ENCODE measurements at regions not wholly inside any gene's neighbourhood (a gene's known extent, or its start where the extent isn't known, plus 50 kb on each side); places are given as distances from the start of the nearest gene placed in this dataset.
"Not testable (repeated sequence)": the region's sequence is repeated elsewhere in the genome, so short reads cannot be mapped to it uniquely, and the experiment has no call there.

DNA sequence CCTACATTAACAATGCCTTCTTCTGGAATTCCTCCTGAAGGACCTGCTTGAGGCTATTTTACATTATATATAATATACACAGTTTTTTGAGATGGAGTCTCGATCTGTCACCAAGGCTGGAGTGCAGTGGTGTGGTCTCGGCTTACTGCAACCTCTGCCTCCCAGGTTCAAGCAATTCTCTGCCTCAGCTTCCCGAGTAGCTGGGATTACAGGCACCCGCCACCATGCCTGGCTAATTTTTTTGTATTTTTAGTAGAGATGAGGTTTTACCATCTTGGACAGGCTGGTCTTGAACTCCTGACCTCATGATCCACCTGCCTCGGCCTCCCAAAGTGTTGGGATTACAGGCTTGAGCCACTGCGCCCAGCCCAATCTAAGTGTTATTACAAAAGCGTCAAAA, 71.9 kb upstream of the PRR23C start:
- not testable (repeated sequence) for ATAC-seq

DNA sequence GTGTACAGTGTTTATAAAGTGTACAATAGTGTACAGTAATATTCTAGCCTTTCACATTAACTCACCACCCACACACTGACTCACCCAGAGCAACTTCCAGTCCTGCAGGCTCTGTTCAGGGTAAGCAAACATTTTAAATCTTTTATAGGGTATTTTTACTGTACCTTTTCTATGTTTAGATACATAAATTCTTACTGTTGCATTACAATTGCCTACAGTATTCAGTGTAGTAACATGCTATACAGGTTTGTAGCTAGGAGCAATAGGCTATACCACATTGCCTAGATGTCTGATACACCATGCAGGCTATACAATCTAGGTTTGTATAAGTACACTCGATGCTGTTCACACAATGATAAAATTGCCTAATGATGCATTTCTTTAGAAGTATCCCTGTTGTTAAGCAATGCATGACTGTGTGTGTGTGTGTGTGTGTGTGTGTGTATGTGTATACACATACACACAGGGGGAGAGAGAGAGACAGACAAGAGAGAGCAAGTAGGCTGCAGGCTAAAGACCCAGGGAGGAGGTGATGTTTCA, 72.5 kb upstream of the PRR23C start:
- peak; percentile 41 for ATAC-seq

- no peak for ATAC-seq
Measured at GRCh38 chr3:139117883-139118760, 73.4 kb upstream of the PRR23C start.

DNA sequence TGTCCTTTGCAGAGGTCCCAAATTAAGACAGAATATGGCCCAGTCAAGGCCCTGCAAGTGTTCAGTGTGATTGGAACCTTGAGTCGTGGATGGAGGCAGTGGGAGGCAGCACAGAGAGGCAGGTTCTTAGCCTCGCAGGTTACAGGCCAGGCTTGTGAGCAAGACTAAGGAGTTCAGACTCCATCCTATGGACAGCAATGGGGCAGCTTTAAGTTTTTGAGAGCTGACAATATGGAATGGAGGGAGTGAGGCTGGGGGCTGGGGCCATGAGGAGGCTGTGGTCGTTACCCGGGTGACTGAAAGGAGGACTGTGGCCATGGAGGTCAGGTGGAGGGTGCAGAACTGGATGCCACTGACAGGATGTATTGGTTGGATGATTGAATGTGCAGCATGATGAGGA, 74.1 kb upstream of the PRR23C start:
- ATAC-seq: no peak

GRCh38 chr3:139119331-139120025, 74.8 kb upstream of the PRR23C start:
- no peak for ATAC-seq

DNA sequence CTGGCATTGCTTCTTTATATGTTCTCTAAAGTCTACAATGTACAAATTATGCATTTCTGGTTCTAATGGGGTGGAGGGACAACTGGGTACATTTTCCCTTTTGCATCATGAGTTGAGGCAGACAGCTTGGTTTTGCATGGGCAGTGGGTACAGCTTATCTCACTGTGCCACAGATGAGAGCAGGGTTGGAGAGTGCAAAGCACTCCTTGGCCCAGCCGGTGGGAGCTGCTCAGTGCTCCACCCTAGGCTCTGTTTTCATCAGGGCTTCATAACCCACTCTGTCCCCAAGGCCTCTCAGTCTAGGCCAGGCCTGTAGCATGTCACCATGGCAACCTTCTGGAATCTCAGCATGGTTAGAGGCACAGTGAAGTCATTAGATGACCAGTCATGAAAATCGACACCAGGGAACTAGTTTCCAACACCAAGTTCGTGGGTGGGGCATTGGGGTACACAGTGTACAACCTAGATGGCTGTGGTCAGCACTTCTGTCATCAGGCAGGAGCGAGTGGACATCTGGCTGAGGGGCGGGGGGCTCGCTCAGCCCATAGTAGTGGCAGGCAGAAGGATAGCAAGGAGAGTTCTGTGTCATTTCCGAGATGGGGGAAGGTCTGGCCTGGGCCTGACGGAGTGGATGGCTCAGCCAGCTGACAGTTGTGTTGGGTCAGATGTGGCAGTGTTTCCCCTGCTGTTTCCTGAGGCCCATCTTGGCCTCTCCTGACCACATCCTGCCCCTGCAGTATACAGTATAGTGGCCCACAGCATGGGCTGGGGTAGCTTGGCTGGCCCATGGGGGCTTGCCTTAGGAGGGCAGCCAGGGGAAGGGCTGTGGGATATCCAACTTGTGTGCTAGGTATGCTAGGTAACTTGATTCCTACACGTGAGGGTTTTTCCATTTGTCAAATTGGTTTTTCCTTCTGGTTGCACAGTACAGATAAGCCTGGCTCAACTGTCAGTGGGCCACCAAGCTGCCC, 75.7 kb upstream of the PRR23C start:
- no peak for ATAC-seq

DNA sequence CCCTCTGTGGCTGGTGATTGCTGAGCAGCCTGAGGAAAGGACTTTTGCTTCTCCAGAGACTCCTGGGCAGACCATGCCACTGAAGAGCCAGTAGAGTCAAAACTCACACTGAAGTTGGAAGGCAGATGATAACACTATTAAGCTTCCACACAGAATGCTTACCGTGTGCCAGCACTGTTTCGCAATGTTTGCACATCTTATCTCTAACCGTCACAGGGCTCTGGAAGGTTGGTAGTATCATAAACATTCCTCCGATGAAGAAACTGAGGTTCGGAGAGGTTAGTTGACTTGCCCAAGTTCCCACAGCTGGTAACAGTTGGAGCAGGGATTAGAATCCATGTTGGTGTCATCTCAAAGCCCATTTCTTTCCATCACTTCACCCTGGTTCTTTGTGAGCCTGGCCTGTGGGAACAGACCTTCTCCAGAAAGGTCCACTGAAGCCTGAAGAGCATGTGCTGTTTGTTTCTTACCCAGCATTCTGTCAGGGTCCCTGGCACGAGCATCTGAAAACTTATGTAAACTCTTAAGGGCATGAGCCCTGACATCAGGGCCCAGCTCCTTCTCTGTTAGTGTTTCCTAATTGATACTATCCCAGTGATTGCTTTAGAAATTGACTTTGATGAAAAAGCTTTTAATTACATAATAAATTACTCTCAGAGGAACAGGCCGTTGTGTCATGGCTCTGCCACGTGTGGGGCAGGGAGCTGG, 77.0 kb upstream of the PRR23C start:
- no peak for ATAC-seq

DNA sequence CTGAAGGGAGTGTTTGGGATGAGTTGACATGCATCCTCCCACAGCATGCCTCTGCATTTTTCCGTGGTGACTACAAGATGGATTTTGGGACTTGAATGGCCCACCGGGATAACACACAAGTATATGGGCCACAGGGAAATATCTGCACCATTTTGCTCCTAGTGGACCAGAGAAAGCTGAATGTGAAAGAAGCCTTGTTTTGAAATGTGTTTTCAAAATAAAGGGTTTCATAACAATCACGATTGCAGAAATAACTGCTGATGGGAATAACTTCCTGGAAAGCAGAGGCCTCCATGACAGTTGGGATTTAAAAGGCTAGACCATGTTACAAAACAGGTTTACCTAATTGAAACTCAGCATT, 77.5 kb upstream of the PRR23C start:
- no peak for ATAC-seq

DNA sequence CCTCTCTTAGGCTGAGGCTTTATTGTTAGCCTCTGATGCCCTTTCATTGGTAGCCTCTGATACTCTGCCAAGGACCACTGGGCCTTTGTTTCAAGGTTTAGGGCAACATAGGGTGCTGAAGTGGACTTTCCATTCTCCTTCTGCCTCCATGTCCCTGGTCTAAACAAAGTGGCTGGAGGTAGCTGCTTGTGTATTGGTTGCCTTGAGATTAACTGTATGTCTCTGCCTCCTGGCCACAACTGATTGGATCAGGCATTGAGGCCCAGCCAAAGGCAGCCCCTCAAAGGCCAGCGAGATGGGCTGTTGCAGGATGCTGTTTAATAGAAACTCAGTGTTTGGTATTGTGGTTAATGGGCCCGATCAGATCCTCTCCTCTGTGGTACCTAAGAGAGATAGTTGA, 77.9 kb upstream of the PRR23C start:
- no peak for ATAC-seq

- no peak for ATAC-seq
Measured at GRCh38 chr3:139123377-139124095, 78.8 kb upstream of the PRR23C start.

GRCh38 chr3:139124197-139124596, 79.5 kb upstream of the PRR23C start:
- ATAC-seq: no peak

DNA sequence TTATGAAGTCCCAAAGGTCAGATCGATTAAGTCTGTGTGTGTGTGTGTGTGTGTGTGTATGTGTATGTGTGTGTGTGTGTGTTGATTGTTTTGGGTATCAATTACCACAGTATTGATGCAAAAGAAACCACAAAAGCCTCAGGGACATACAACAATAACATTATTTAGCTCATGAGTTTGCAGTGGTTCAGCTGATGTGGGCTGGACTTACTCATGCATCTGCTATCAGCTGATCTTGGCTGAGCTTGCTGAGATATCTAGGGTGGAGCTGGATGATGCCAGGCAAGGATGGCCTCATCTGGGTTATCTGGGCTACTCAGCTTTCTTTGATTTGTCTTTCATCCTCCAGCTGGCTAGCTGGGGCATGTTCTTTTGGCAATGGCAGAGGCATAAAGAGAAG, 82.4 kb upstream of the PRR23C start:
- no peak for ATAC-seq

- not testable (repeated sequence) for ATAC-seq
Measured at GRCh38 chr3:139127629-139128028, 82.9 kb upstream of the PRR23C start.

DNA sequence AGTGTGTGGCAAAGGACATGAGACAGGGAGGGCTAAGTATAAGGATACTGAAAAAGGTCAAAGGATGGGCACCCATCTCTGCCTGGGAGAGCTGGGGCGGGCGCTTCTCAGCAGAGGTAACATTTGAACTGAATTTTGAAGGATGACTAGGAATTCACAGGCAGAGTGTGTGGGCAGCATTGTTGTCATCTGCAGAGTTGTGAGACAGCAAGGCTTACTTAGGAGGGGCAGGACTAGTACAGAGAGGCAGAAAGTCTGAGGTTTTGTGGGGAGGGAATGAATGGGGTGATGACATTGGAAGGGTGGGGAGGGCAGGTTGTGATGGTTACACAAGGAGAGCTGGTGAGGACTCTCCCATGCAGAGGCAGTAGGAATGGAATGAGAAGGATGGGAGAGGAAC, 84.1 kb upstream of the PRR23C start:
- ATAC-seq: no peak

DNA sequence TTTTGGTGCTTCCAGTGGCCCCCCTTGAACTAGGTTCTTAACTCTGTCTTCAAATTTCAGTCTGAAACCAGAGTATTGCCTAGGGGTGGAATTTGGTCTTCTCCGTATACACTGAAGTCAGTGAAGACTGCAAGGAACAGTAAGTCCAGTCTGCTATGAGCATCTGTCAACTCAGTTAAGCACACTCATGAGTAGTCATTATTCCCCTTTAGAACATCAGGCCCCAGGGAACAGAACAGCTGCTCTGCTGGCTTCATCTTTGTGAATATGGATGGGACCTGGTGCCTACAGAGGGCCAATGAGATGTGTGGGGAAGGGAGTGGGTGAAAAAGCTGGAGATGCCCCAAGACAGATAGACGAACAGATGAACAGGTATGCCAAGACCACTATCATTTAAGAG, 85.2 kb upstream of the PRR23C start:
- no peak for ATAC-seq

DNA sequence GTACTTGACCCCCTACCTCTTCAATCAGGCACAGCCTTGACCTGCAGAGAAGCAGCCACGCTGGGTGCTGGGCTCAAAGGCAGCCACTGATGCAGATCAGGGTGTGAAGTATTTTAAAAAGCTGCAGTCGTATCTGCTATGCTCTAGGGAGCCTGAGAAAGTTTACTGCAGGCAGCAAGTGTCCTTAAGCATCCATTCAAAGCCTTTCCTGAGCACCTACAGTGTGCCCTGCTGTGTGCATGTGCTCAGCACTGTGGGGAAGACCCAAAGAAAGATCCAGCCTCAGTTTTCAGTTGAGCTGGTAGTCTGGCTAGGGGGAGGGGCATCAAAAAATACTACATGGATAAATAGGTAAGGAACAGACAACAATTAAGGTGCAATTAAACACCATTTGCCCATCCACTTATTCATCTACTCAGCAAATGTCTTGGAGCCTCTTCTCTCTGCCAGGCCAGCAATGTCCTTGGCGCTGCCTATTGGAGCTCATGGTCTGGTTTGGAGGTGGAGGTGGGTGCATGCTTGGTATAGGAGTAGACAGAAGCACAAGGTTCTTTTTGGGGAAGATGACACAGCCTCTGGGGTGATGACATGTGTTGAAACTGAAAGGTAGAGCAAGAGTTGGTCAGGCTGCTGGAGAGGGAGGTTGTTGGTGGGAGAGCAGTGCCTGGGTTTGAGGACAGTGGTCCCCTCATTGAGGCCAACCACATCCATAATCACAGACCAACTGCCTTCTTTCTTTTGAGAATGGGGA, 85.9 kb upstream of the PRR23C start:
- no peak for ATAC-seq

GRCh38 chr3:139131951-139132350, 87.3 kb upstream of the PRR23C start:
- no peak for ATAC-seq

GRCh38 chr3:139132976-139133375, 88.3 kb upstream of the PRR23C start:
- no peak for ATAC-seq

DNA sequence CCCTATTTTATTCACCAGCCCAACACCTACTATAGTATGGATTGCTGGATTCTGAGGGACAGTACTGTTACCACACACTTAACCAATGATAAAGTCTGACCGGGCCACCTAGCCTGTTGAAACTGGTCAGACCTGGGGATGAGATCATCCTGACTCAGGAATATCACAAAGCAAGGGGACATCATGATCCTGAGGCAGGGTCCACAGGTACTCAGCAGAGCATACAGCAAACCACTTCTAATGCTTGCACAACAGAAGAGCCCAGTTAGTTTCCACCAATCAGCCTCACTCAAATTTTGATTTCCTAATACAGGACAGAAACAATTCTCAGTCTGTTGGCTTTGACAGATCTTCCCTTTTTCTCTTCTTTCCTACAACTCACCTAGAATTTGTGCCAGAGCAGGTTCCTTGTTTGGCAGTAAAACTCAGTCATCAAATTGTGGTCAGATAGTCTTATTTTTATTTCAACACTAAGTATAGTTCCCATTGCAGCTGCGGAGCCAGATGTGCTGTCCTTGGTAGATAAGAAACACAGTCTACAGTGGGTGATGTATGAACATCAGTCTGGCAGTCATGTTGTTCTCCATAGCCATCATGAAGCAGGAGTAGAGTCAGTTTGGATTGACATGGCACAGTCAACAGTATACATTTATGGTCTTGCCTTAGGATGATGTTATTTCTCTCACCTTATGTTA, 90.1 kb upstream of the PRR23C start:
- ATAC-seq: peak; percentile 35

- ATAC-seq: no peak
Measured at GRCh38 chr3:139135657-139136056, 91.0 kb upstream of the PRR23C start.
